ENCODE measurements at regions not wholly inside any gene's neighbourhood (a gene's known extent, or its start where the extent isn't known, plus 50 kb on each side); places are given as distances from the start of the nearest gene placed in this dataset.
"Not testable (repeated sequence)": the region's sequence is repeated elsewhere in the genome, so short reads cannot be mapped to it uniquely, and the experiment has no call there.

DNA sequence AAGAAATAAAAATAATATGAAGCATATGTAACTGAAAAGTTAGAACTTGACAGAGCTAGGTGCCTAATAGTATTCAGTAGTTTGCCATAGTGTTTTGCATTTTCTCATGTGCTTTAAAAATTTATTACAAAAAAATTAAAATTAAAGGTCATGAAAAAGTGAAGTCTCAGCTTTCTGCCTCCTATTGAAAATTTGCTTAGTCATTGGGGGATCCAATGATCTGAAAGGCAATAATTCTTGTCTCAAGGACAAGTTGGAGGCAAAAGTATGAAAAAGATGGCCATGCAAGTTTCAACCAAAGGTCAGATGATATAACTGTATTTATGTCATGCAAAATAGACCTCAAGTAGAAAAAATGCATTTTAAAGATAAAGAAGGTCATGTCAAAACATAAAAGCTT lies 140.7 kb downstream of the DUSP10 start:
- DNase-seq: no peak

DNA sequence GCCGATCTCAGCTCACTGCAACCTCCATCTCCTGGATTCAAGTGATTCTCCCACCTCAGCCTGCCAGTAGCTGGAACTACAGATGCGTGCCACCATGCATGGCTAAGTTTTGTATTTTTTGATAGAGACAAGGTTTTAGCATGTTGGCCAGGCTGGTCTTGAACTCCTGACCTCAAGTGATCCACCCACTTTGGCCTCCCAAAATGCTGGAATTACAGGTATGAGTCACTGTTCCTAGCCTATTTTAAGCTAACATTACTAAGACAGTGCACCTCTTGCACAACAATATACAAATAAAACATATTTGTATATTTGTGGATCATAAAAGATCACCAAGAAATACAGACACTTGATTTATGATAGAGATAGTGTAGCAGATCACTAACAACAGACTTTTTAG lies 139.1 kb downstream of the DUSP10 start:
- no peak for DNase-seq

GRCh38 chr1:221604390-221604789 lies 137.5 kb downstream of the DUSP10 start:
- not testable (repeated sequence) for DNase-seq

DNA sequence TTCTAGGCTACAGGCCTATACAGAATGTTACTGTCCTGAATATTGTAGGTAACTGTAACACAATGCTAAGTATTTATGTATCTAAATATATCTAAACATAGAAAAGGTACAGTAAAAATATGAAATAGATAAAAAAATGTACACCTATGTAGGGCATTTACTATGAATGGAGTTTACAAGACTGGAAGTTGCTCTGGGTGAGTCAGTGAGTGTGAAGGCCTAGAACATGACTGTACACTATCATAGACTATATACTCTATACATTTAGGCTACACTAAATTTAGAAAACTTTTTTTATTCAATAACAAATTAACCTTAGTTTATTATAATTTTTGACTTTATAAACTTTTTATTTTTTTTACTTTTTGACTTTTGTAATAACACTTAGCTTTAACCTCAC lies 136.9 kb downstream of the DUSP10 start:
- no peak for DNase-seq

DNA sequence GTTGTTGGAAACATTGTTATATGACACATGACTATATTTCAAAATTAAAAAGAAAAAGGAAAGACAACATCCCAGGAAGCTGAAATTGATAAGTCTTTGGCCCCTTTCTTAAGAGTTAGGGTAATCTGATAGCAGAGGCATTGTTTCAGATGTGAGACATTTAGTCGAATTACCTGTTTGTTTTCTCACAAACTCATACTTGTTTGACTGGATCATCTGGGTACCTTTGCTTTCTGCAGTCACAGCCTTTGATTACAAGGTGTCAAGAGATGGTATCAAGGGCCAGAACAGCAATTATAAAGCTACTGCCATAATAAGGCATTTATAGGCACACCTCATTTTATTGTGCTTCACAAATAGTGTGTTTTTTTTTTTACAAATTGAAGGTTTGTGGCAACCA lies 136.3 kb downstream of the DUSP10 start:
- DNase-seq: no peak

- DNase-seq: no peak
Observed at GRCh38 chr1:221606256-221606655, 135.6 kb downstream of the DUSP10 start.

GRCh38 chr1:221608835-221609320 lies 133.0 kb downstream of the DUSP10 start:
- DNase-seq: no peak

DNA sequence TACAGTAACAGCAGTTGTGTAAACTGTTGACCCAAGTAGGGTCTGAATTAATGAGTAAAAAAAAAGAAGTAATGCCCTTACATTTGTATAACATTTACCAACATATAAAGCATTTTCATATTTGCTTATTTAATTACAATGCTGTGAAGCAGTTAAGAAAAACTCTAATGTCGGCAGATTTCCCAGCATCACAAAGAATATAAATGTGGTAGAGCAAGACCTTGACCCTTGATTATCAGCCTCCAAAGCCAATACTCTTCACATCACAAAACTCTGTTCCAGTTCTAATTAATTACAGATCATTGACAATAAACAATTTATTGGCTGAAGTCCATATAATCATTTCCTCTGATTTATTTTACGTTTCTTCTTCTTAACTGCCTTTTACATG lies 130.2 kb downstream of the DUSP10 start:
- no peak for DNase-seq

DNA sequence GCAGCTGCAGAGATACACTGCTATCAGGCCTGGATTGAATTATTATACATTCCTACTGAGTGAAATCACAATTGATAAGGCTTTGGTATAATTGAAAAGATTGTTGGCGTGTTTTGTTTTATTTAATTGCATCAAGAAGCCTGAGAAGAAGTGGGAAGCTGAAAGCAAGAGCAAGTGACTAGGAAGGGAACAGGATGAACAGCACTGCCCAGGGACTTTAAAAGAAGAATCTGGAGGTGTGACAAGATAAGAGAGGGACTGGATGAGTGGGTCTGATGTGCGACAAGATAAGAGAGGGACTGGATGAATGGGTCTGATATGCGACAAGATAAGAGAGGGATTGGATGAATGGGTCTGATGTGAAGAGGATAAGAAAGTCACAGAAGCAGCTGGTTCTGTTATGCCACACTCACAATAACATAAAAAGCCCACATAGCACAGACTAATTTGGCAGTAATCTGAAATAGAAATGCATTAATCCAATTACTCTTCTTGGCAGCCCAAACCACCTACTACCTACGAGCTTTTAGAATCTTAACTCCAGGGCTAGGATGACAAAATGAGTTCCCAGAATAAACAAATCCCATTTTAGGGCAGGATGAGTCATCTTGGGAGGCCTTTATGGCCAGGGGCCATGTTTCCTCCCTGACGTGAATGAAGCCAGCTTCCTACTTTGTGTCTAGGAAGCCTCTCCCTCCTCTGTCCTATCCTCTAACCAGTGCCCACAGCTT lies 129.7 kb downstream of the DUSP10 start:
- DNase-seq: peak; percentile 62

GRCh38 chr1:221620437-221621384 lies 121.2 kb downstream of the DUSP10 start:
- no peak for DNase-seq

GRCh38 chr1:221621683-221622082 lies 120.2 kb downstream of the DUSP10 start:
- no peak for DNase-seq

- DNase-seq: no peak
Observed at GRCh38 chr1:221622389-221622788, 119.5 kb downstream of the DUSP10 start.

- DNase-seq: no peak
Observed at GRCh38 chr1:221625026-221625425, 116.9 kb downstream of the DUSP10 start.

- no peak for DNase-seq
Observed at GRCh38 chr1:221626041-221626440, 115.8 kb downstream of the DUSP10 start.

- DNase-seq: no peak
Observed at GRCh38 chr1:221630236-221630635, 111.7 kb downstream of the DUSP10 start.

DNA sequence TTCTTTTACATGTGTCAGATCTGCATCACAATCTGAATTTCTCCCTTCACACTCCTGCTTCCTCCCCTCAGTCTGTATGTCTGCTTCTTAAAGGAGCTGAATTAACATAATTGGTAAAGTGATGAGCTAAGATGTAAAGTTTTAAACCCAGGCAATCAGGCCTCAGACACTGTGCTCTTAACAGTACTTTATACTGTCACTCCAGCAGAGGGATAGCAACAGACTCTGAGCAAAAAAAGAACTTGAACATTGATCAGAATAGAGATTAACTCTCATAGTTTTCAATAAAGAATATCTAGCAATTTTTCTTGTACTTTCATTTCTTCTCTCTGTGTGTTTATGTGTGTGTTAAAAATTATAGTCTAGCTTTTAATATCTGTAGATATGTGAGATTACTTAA lies 110.3 kb downstream of the DUSP10 start:
- no peak for DNase-seq

DNA sequence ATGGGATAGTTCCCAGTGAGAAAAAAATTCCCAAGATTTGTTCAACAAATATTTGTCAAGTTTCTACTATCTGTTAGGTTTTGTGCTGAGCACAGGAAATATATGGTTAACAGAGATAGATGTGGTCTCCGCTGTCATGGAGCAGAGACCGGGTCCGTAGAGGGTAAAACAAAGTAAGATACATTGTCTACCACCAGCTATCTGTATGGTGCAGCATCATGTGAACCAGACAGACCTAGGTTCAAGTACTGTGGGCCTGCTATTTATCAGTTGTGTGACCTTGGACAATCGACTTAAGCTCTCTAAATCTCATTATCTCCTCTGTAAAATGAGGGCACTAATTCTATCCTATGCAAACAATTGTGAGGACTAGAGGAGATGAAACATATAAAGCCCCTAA lies 109.8 kb downstream of the DUSP10 start:
- no peak for DNase-seq

DNA sequence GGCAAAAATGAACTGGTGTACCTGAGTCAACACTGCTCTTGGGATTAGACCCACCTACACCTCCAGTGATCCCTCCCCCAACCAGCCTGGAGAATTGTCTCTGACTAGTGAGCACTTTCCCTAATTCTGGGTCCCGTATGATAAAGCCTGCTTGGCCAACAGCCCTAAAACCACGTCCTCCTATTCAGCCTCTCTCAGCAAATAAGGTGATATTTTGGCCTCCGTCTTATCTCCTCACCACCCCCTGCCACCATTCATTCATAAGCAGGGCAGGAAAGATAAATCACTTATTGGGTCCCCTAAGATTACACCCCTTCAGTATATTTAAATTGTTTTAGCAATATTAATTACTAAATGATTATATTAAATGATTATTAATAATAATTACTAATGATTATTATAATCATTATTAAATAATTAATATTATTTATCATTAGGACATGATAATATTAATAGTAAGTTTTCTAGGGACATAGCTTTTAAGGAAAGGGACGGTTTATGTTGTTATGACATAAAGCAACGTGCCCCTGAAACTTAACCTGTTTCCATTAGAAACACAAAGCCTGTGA lies 108.0 kb downstream of the DUSP10 start:
- DNase-seq: no peak

- no peak for DNase-seq
Observed at GRCh38 chr1:221634606-221635005, 107.3 kb downstream of the DUSP10 start.

DNA sequence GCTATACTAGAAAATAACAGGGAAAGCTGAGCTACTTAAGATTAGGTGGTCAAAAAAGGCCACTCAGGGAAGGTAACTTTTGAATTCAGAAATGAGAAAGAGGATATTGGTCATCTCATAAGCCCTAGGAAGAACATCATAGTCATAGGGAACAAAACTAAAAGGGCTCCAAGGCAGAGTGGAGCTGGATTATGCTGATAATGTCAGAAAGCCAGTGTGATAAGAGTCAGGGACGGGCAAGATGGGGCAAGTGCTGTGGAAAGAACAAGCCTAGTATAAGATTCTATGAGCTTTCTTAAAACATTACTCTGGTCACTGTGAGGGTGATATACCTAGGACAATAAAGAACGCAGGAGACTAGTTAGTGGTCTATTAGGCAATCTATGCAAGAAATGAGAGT lies 106.6 kb downstream of the DUSP10 start:
- DNase-seq: no peak

GRCh38 chr1:221636096-221636495 lies 105.8 kb downstream of the DUSP10 start:
- DNase-seq: no peak

DNA sequence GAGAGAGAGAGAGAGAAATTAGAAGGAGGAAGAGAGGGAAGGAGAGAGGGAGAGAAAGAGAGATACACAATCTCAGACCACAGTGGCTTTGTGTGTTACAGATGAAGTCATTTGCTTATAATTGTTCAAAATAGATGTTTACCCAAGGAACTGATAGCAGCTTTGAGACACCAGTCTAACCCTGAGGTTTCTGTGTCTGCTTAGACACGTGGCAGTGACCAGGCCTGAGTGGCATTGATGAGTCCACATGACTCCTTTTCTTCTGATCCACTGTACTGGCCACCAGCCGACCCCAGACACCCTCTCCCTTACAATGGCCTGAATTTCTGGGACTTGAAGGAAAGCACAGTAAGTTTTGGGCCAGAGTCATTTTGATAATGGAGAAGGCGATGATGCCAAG lies 104.9 kb downstream of the DUSP10 start:
- no peak for DNase-seq

DNA sequence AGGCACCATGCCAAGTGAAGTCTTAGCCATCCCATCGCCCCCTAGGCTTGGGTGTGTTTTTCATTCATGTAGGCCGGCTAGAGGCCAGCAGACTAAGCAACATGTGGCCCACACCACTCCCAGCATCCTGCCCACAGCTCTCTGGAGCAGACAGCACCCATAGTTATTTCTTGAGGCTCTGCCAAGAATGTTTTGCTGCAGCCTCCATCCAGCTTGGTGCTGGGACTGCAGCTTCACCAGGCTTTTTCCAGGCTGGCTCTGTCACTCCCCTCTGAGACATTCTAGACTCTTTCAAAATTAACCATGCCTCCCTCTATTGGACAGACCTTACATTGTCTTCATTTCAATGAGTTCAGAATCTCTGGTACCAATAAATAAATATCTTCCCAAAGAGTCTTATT lies 104.2 kb downstream of the DUSP10 start:
- peak; percentile 45 for DNase-seq

DNA sequence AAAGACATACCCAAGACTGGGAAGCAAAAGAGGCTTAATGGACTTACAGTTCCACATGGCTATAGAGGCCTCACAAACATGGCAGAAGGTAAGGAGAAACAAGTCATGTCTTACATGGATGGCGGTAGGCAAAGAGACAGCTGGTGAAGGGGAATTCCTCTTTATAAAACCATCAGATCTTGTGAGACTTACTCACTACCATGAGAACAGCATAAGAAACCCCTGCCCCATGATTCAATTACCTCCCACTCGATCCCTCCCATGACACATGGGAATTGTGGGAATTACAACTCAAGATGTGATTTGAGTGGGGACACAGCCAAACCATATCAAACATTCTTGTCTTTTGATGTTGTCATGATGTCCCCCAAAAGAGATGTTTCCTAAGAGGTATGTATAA lies 103.3 kb downstream of the DUSP10 start:
- DNase-seq: no peak

Measured in left hindlimb (tissue), 1 donor.